A673 (cell line): ENCODE measurements at regions not wholly inside any gene's neighbourhood (a gene's known extent, or its start where the extent isn't known, plus 50 kb on each side); places are given as distances from the start of the nearest gene placed in this dataset.

Experiments used
- CTCF ChIP-seq: fragments of 300-800, 200-600 bp; sonication (generic); conservative IDR thresholded peaks from 2 replicates; pipeline ENCODE4 v1.5.1; 2017; ENCODE audit warnings: low read depth, mild to moderate bottlenecking, antibody characterized with exemption, low read length, moderate library complexity, mixed read lengths
- EZH2 ChIP-seq: fragments of 200-600 bp; sonication (generic); IDR thresholded peaks from 2 replicates; pipeline ENCODE4 v1.6.1; 2017; ENCODE audit warnings: borderline replicate concordance, low read depth, mild to moderate bottlenecking, mixed read lengths, antibody characterized with exemption, low read length; ENCODE audit not compliant: poor library complexity, severe bottlenecking

- no peak for TF ChIP-seq CTCF
- TF ChIP-seq EZH2, result no peak
These were observed 545.8 kb upstream of the ALCAM start for GRCh38 chr3:104820959-104821358.
